HT1080 (cell line): ENCODE measurements at regions not wholly inside any gene's neighbourhood (a gene's known extent, or its start where the extent isn't known, plus 50 kb on each side); places are given as distances from the start of the nearest gene placed in this dataset.
A peak's percentile ranks its signal among the peaks of the same experiment; 100 is the strongest.
"Not testable (repeated sequence)": the region's sequence is repeated elsewhere in the genome, so short reads cannot be mapped to it uniquely, and the experiment has no call there.

ENCODE experiments used
- DNase-seq: peaks from one replicate; pipeline ENCODE4 v3.0.0-alpha.2; 2015; ENCODE audit warnings: low read depth

DNA sequence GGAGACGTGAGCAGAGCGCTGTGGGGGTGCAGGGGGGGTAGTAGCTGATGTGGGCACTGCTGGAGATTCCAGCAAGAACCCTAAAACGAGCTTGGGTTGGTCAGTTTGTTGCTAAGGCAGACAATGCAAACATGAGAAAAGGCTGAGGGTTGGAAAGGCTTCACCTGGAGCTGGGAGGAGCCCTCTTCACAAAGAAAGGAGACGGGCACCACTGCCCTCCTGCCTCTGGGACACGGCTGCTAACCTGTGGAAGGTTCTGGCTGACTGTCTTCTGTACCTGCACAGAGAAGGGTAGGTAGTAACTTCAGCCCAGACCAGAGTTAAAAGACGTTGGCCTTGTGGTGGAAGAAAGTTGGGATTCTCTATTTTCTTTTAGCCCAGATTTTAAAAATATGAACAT lies 108.7 kb downstream of the SUCLA2 start:
- no peak for DNase-seq

DNA sequence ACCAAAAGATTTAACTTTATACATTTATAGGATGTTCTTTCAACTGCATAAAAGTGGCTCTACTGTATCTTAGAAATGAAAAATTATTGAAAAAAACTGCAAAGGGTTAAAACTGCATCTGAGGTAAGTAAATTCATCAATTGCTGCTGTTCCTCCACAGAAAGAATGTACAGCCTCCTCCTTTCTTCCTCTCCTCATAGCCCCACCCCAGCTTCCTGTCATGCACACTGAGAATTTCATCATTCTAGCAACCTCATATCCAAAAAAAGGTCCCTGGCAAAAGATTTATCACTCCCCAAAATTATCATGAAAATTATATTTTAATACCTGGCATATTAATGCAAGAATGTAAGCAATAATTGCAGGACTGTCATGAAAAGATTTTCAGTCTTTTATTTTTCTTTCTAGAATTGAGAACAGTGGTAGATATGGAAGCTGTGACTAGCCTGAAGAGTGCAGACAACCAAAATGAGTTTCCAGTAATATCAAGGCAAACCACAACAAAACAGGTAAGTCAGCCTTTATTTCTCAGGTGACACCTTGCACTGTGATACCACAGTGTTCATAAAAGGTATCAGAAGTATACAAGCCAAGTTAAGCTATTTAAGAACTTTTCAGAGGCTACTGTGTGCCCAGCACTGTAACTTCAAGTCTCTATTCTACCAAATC lies 110.8 kb downstream of the SUCLA2 start:
- no peak for DNase-seq

GRCh38 chr13:47886314-47886713 lies 114.8 kb downstream of the SUCLA2 start:
- DNase-seq, result no peak

DNA sequence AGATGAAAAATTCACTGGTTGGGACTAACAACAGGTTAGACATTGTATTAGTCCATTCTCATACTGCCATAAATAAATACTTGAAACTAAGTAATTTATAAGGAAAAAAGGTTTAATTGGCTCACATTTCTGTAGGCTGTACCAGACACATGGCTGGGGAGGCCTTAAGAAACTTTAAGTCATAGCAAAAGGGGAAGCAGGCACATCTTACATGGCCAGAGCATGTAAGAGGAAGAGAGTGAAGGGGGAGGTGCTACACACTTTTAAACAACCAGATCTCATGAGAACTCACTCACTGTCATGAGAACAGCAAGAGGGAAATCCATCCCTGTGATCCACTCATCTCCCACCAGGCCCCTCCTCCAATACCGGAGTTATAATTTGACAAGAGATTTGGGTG lies 125.9 kb downstream of the SUCLA2 start:
- no peak for DNase-seq

- DNase-seq, result not testable (repeated sequence)
These were observed 127.1 kb downstream of the SUCLA2 start for GRCh38 chr13:47873987-47874386.

DNA sequence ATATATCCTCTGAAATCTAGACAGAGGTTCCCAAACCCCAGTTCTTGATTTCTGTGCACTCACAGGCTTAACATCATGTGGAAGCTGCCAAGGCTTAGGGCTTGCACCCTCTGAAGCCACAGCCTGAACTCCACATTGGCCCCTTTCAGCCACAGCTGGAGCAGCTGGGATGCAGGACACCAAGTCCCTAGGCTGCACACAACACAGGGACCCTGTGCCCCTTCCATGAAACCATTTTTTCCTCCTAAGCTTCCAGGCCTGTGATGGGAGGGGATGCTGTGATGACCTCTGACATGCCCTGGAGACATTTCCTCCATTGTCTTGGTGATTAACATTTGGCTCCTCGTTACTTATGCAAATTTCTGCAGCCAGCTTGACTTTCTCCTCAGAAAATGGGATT lies 127.8 kb downstream of the SUCLA2 start:
- not testable (repeated sequence) for DNase-seq

DNA sequence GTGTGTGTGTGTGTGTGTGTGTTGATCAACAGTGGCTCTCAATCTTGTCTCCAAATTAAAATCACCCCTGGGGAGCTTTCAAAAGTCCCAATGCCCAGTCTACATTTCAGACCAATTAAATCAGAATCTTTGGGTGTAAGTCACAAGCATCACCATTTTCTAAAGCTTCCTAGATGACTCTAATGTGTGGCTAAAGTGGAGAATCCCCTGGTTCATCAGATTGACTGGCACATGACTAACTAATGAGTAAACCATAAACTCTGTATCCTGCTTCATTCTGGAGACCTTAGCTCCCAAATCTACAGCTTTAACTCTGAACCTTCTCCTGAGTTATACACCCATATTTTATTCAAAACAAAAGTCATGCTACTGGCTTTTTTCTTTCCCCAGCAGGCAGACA lies 131.3 kb downstream of the SUCLA2 start:
- DNase-seq, result peak; percentile 47

GRCh38 chr13:47865883-47866282 lies 135.2 kb downstream of the SUCLA2 start:
- no peak for DNase-seq

DNA sequence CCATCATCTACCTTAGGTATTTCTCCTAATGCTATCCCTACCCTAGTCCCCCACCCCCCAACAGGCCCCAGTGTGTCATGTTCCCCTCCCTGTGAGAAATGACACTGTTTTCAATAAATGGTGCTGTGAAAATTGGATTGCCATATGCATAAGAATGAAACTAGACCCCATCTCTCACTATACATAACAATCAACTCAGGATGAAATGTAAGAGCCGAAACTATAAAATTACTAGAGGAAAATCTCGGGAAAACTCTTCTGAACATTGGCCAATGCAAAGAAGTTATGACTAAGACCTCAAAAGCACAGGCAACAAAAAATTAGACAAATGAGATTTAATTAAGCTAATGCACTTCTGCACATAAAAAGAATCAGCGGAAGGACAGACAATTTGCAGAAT lies 138.2 kb downstream of the SUCLA2 start:
- no peak for DNase-seq

DNA sequence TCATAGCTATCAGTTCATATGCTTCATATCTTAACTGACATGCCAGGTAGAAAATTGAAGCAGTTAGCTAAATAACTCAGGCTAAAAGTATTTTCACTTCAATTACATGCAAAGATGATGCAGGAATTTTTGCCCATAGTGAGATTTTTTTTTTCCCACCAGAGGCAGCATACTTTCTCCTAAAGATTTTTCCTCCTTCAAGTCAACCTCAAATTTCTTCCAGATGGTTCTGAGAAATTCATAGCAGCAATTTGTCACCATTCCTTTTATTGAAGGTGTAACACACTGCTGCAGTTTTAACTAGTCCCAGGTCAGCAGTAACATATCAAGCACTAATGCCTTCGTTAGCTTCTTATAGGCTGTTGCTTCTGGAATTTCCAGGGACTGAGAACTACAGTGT lies 141.9 kb downstream of the SUCLA2 start:
- peak; percentile 15 for DNase-seq

DNA sequence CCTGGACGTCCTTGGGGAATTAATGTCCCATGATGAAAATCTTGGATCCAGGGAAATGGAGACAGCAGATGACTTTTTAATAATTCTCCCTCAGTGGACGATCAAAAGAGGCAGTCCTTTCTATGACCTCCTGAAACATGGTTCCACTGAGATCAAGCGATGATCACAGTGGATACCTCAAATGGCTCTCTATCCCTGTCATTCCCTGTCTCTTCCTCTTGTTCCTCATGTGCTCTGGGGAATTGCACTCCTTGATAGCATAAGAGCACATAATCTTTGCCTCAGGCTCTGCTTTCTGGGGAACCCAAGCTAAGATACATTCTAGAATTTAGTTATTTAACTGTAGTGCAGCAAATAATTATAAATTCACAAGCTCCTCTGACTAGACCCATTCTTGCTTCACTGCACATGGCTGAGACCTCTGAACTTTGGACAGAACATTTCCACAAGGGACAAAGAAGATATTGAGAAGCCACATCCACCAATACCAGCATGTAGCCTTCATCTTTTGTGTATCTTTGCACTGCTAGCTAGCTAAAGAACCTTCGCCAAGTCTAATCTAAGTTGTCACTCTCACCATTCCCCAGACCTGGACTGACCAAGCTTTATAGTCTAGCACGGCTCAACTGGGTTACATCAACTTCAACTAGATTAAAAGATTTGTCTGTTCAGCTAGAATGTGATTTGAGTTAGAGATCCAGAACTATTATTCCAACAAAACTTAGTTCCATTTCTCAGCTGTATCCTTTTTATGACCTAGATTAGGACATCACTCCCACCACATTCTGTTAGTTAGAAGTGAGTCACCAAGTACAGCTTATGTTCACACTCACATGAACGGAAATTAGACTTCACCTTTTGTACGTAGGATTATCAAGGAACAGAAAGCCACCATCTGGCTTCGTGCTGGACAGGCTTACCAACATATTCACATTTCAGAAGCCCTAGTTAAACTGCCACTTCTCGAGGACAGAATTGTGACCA lies 142.7 kb downstream of the SUCLA2 start:
- DNase-seq, result peak; percentile 85

DNA sequence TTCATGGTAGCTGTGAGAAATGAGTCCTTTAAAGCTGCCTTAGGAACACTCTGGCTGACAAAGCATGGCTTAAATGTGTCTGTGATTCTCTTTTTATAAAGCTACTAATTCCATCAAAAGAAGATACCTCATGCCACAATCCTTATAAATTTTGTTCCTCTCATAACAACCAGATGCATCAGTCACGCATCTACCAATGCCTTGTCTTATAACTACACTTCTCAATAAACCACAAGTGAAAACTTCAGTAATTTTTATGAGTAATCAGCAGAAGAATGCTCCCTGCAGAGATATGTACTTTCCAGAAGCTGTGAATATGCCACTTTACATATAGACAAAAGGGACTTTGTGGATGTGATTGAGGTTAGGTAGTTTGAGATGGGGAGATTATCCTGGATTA lies 147.8 kb downstream of the SUCLA2 start:
- peak; percentile 73 for DNase-seq

- no peak for DNase-seq
These were observed 154.2 kb downstream of the SUCLA2 start for GRCh38 chr13:47846886-47847285.

DNA sequence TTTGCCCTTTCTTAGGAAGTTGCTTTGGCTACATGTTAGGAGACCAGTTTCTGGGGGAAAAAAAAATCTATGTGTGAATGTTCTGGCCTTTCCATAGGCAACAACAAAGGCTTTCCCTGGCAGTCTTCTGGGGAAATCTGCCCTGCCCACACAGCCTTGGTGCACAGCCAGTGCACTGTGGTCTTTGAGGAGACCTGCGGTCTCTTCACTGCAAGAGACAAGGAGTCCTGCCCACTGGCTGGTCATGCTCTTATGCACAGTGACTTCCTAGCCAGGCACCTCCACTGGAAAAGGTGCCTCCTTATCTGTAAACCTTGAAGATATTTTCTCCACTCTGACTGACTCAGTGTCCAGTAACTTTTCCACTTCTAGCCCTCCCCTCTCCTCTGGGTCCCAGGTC lies 155.1 kb downstream of the SUCLA2 start:
- DNase-seq, result peak; percentile 36

DNA sequence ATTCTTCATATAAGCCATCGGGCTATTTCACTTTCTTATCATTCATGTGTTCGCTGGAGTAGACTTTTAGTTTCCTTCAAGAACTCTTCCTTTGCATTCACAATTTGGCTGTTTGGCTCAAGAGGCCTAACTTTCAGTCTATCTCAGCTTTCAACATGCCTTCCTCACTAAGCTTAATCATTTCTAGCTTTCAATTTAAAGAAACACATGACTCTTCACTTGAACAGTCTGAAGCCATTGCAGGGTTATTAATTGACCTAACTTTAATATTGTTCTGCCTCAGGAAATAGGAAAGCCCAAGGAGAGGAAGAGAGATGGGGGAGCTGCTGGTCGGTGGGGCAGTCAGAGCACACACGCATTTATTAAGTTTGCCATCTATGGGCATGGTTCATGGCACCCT lies 158.1 kb downstream of the SUCLA2 start:
- DNase-seq, result no peak

GRCh38 chr13:47841151-47841550 lies 159.9 kb downstream of the SUCLA2 start:
- no peak for DNase-seq

DNA sequence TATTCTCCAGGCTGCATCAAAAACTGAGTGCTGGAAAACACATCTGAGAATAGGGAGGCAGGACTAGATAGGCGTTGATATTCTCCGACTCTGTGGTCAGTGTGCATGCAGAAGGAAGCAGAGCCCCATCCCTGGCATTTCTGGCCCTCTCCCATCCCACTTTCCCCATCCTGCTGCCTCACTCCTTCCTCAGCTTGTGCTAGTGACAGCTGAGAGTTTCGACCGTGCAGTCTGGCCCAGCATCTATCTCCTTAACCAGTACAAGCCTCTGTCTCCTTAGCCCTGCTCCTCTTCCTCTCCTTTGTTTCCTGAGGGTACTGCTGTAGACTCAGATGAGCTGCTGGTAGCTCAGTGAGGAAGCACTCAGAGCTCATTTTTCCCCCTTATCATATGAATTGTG lies 163.2 kb downstream of the SUCLA2 start:
- no peak for DNase-seq

DNA sequence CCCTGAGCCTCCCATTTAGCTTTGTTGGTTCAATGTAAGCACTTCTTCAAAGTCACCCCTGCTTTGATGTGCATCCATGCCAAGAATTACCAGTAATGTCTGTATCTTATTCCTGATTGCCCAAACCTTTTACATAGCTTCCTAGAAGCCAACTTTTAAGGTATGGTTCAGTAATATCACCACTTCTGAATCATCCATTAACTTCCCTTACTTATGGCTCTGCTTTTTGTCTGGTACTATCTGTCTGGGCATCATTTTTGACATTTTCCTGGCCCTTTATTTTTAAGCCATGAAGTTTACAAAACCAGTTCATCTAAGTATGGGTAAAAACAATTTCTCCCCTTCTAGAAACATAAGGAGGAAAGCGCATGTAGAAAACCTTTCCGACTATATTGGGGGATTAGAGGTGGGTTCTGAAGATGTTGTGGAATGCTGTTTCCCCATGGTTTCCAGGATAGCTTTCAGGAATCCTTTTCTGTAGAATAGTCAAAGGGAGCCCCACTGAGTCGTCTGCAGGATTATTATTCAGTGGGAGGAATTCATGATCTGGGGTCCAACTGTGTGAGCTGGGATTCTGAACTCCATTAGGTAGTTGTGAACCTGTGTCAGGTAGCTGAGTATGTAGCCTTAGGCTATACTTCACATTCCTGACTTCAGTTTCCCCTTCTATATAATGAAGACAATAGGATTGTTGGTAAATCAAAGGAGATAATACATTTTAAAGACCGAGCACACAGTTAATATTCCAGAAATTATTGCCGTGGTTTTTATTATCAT lies 163.8 kb downstream of the SUCLA2 start:
- DNase-seq, result no peak

DNA sequence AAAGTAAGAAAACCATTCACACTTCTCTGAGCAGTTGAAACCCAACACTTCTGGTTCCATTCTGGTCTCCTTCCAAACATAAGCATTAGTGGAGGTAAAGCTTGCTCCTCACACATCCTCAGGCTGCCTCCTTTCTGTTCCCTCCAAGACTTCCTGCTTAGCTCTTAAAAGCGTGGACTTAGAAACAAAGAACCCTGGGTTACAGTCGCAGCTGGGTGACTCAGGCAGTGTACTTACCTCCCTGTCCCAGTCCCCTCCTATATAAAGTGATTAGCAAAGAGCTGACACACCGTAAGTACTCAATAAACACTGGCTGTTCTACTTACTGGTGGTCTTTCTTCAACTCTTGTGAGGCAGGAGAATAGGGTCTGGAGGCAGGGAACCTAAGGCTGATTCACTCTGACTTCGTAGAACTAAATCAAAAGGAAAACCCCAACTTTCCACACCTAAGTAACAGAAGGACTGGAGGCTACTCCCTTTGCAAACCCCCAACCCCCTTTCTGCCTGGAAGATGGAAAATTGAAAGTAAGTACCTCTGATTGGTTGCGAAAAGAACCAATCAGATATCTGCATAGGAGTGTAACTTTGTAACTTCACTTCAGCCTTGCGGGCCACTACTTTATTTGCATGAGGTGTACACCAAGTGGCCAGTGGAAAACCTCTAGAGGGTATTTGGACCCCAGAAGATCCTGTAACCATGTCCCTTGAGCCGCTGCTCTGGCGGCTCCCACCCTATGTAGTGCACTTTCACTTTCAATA lies 165.4 kb downstream of the SUCLA2 start:
- peak; percentile 67 for DNase-seq

DNA sequence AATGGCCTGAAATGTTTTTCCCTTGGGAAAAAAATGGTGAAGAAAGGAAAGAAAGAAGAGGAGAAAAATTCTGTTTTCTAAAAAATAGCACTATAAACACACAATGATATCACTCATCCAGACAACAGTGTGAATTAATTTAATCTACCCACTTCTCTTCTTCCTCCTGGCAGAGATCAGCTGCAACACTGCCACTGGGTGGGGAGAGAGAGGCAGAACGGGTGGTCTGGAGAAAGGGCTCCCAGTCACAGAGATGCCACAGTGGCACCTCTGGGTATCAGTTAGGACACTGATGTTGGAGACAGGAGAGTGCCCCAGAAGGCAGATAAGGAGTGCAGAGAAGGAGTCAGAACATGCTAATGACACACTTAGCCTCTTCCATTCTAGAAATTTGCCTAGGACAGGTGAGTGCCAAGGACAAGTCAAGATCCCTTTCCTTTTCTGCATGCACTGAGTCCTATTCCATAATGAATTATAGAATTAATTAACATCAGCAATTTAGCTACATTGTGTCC lies 168.6 kb downstream of the SUCLA2 start:
- no peak for DNase-seq

GRCh38 chr13:47831265-47831664 lies 169.8 kb downstream of the SUCLA2 start:
- DNase-seq, result no peak
